T-cell (primary cell): ENCODE measurements at regions not wholly inside any gene's neighbourhood (a gene's known extent, or its start where the extent isn't known, plus 50 kb on each side); places are given as distances from the start of the nearest gene placed in this dataset.

Source experiments
- ATAC-seq, 4 experiments: fragments of 200-7000 bp in 3 of 4; fragments of 150-1000 bp in 1 of 4; cut with Tn5 transposase; replicated peaks in 1 of 4; 1 replicate in 3 of 4; 2 replicates in 1 of 4; pipeline ENCODE4 v1.10.0; 2021; ENCODE audit warnings: moderate library complexity in 3 of 4, mild to moderate bottlenecking in 2 of 4, moderate number of reproducible peaks in 1 of 4
- CTCF ChIA-PET, 2 donors: fragments of 300-600 bp; sonication (Branson Sonifier 250); formaldehyde crosslinking; loops; one replicate each; lab custom pipeline; 2022; ENCODE audit warnings: antibody characterized with exemption in 2 of 2; lab: Charles Lee
- POLR2A ChIA-PET, 2 donors: fragments of 300-600 bp; sonication (Branson Sonifier 250); formaldehyde crosslinking; loops; one replicate each; lab custom pipeline; 2022; ENCODE audit warnings: antibody characterized with exemption in 2 of 2; lab: Charles Lee
- DNase-seq, 35 experiments: peaks; one replicate each; pipeline versions ENCODE4 v3.0.0 to v3.0.0-alpha.2; 2013 to 2023
- H3K27ac ChIP-seq: one replicate; pipeline ENCODE4 v1.5.1; 2013; ENCODE audit warnings: low read length
- H3K27me3 ChIP-seq, 2 experiments: replicated peaks in 1 of 2; 1 replicate in 1 of 2; 2 replicates in 1 of 2; pipeline versions ENCODE4 v1.6.1 to v1.7.0; 2013; ENCODE audit warnings: low read length in 1 of 2, mixed read lengths in 1 of 2; ENCODE audit not compliant: control insufficient read depth in 2 of 2, insufficient read depth in 2 of 2; ENCODE audit errors: extremely low read depth in 1 of 2
- H3K36me3 ChIP-seq, 2 donors: 1 replicate in 1 of 2; 2 replicates in 1 of 2; pipeline versions ENCODE4 v1.6.1 to v1.7.0; 2013; ENCODE audit warnings: low read length in 1 of 2; ENCODE audit not compliant: control insufficient read depth in 2 of 2, insufficient read depth in 1 of 2; ENCODE audit errors: extremely low read depth in 1 of 2
- H3K4me1 ChIP-seq, 2 experiments: 1 replicate in 1 of 2; 2 replicates in 1 of 2; pipeline versions ENCODE4 v1.6.1 to v1.7.0; 2013; ENCODE audit warnings: low read length in 2 of 2, mixed read lengths in 1 of 2; ENCODE audit not compliant: insufficient read depth in 2 of 2, control insufficient read depth in 1 of 2; ENCODE audit errors: extremely low read depth in 1 of 2
- H3K4me3 ChIP-seq, 2 donors: 1 replicate in 1 of 2; 2 replicates in 1 of 2; pipeline versions ENCODE4 v1.5.1 to v1.7.0; 2013; ENCODE audit warnings: mild to moderate bottlenecking in 2 of 2, low read length in 1 of 2, moderate library complexity in 1 of 2; ENCODE audit not compliant: control insufficient read depth in 1 of 2; ENCODE audit errors: extremely low read depth in 1 of 2
- H3K9me3 ChIP-seq: 2 replicates; pipeline ENCODE4 v1.7.0; 2013
- H3K27ac Mint-ChIP-seq, 2 donors: one replicate each; pipeline ENCODE4 v1.8.0; 2020 to 2021; ENCODE audit warnings: mild to moderate bottlenecking in 2 of 2, mixed read lengths in 2 of 2
- H3K27me3 Mint-ChIP-seq, 2 donors: one replicate each; pipeline ENCODE4 v1.8.0; 2021 to 2022; ENCODE audit warnings: mixed read lengths in 2 of 2
- H3K36me3 Mint-ChIP-seq: one replicate; pipeline ENCODE4 v1.8.0; 2021; ENCODE audit warnings: mixed read lengths
- H3K4me1 Mint-ChIP-seq, 3 donors: one replicate each; pipeline ENCODE4 v1.8.0; 2020 to 2022; ENCODE audit warnings: mixed read lengths in 3 of 3, mild to moderate bottlenecking in 1 of 3
- H3K4me3 Mint-ChIP-seq, 3 donors: one replicate each; pipeline ENCODE4 v1.8.0; 2020 to 2022; ENCODE audit warnings: mild to moderate bottlenecking in 3 of 3, mixed read lengths in 3 of 3, moderate library complexity in 3 of 3
- H3K9me3 Mint-ChIP-seq, 3 donors: one replicate each; pipeline ENCODE4 v1.8.0; 2020 to 2022; ENCODE audit warnings: mixed read lengths in 3 of 3
- WGBS: methylation state at CpG from one replicate; pipeline ENCODE4 v1.1.5; 2013; ENCODE audit warnings: missing lambda C conversion rate; ENCODE audit not compliant: insufficient coverage; 5-methylcytosine and 5-hydroxymethylcytosine counted together

DNA sequence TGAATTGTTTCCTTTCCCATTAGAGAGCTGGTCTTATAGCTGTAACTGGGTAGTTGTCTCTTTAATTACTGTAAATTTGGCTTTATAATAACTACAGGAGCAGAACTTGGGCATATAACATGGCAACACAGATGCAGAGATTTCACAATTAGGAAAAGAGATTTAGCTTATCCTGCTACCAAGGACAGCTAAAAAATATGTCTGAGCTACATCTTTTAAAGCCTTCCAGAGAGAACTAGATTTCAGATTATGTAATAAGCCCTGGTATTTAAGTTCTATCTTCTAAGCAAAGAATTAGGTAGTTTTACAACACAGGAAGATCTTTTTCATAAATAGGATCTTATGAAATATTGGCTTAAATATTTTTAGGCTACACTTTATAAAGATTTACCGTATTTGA lies 313.8 kb downstream of the S1PR1 start:
- Histone ChIP-seq H3K9me3 (no peaks in the 10 kb centered on the region), H3K4me3 (no peak overlapping the region), H3K36me3 (no peaks in the 10 kb centered on the region), H3K27me3 (no peaks in the 10 kb centered on the region), H3K4me1 (no peaks in the 10 kb centered on the region), H3K27ac (no peak overlapping the region)
- POLR2A ChIA-PET, result no interaction called here
- Mint-ChIP-seq H3K4me1 (peaks cover 0 to 2% (median 0%) of the 10 kb centered on the region in 3 donors), H3K36me3 (no peaks in the 10 kb centered on the region), H3K9me3 (no peaks in the 10 kb centered on the region), H3K27ac (no peak overlapping the region), H3K4me3 (no peak overlapping the region), H3K27me3 (no peaks in the 10 kb centered on the region)
- CTCF ChIA-PET, result no interaction called here
- DNase-seq (no peak), ATAC-seq (no peak)
- WGBS, result no CpG with 5 or more reads among the region's 1 CpG

DNA sequence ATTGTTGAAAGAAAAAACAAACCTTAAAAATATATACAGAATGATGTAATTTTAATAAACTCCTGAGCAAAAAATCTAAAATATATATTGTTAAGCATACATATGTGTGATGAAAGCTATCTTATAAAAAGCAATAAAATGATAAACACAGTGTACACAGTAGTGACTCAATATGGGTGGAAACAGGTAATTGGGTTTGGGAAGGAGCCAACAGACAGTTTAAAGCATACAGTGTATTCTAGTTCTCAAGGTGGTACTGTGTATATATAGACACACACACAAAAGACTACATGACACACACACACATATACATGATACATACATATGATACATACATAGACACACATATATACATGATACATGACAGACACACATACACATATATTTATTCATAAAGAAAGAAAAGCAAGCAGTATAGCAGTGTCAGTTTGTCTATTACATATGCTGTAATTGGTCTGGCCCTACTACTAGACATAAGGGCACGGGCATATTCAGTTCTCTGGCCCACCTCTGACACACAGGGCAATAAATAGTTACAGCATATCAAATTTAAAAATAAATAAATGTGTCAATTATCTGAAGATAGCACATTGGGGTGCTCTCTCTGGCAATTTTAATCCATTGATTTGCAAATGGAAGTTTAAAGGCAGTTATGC lies 330.2 kb downstream of the S1PR1 start:
- no peak overlapping the region for H3K4me3 Mint-ChIP-seq
- Histone ChIP-seq H3K9me3 (no peaks in the 10 kb centered on the region), H3K4me3 (no peak overlapping the region), H3K27me3 (no peaks in the 10 kb centered on the region), H3K36me3 (no peaks in the 10 kb centered on the region), H3K4me1 (no peaks in the 10 kb centered on the region), H3K27ac (no peak overlapping the region)
- peaks cover 8 to 10% of the 10 kb centered on the region in 2 donors for H3K27me3 Mint-ChIP-seq
- ChIA-PET CTCF (no interaction called here), POLR2A (interaction anchor here in 1 of 2 donors (0.6 kb wide), 1 partner anchor 126 kb away, joined by 4 read pairs; no protein-coding TSS in a partner anchor)
- H3K9me3 Mint-ChIP-seq, result peaks cover 0 to 5% (median 0%) of the 10 kb centered on the region in 3 donors
- DNase-seq (no peak), ATAC-seq (no peak)
- peaks cover 3% of the 10 kb centered on the region for H3K36me3 Mint-ChIP-seq
- H3K4me1 Mint-ChIP-seq, result no peaks in the 10 kb centered on the region
- WGBS, result no CpG with 5 or more reads among the region's 1 CpG
- H3K27ac Mint-ChIP-seq, result no peak overlapping the region

- peaks cover 3% of the 10 kb centered on the region for H3K36me3 Mint-ChIP-seq
- POLR2A ChIA-PET, result no interaction called here
- no peaks in the 10 kb centered on the region for H3K4me1 Mint-ChIP-seq
- CTCF ChIA-PET, result interaction anchor here (0.6 to 1.3 kb wide), 6 partner anchors 9 to 442 kb away, joined by 3 to 4 read pairs (median 4); no protein-coding TSS in a partner anchor
- Histone ChIP-seq H3K27ac (no peak overlapping the region), H3K4me1 (no peaks in the 10 kb centered on the region), H3K36me3 (no peaks in the 10 kb centered on the region), H3K4me3 (no peak overlapping the region), H3K27me3 (no peaks in the 10 kb centered on the region), H3K9me3 (no peaks in the 10 kb centered on the region)
- no CpG with 5 or more reads among the region's 4 CpGs for WGBS
- H3K27ac Mint-ChIP-seq, result no peak overlapping the region
- DNase-seq, result peak in 32 of 35 experiments; percentile 1 to 61 (median 22)
- no peak overlapping the region for H3K4me3 Mint-ChIP-seq
- peaks cover 8 to 10% of the 10 kb centered on the region in 2 donors for H3K27me3 Mint-ChIP-seq
- peaks cover 0 to 5% (median 0%) of the 10 kb centered on the region in 3 donors for H3K9me3 Mint-ChIP-seq
- ATAC-seq, result peak; percentile 61 to 79 (median 68)
Measured at GRCh38 chr1:101567582-101568189, 330.9 kb downstream of the S1PR1 start.

DNA sequence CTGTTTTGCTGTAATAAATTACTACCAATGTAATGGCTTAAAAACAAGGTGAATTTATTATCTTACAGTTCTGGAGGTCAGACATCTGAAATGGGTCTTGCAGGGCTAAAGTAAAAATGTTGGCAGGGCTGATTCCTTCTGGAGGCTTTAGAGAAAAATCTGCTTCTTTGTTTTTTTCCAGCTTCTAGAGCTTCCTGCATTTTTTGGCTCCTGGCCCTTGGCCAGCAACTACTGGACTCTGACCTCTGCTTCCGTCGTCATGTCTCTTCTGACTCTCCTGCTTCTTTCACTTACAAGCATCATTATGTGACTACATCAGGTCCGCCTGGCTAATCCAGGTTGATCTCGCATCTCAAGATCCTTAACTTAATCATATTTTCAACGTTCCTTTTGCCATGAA lies 350.9 kb downstream of the S1PR1 start:
- no peak for ATAC-seq
- no peaks in the 10 kb centered on the region for H3K4me1 ChIP-seq
- H3K4me3 Mint-ChIP-seq, result no peak overlapping the region
- H3K27me3 ChIP-seq, result no peaks in the 10 kb centered on the region
- H3K4me1 Mint-ChIP-seq, result no peaks in the 10 kb centered on the region
- POLR2A ChIA-PET, result no interaction called here
- H3K9me3 ChIP-seq, result no peaks in the 10 kb centered on the region
- H3K4me3 ChIP-seq, result no peak overlapping the region
- 30% methylated on average over 2 of the region's 5 CpGs for WGBS
- H3K27ac ChIP-seq, result no peak overlapping the region
- no peak for DNase-seq
- no peaks in the 10 kb centered on the region for H3K36me3 Mint-ChIP-seq
- no peaks in the 10 kb centered on the region for H3K36me3 ChIP-seq
- peaks cover 10 to 26% of the 10 kb centered on the region in 2 donors for H3K27me3 Mint-ChIP-seq
- no peak overlapping the region for H3K27ac Mint-ChIP-seq
- CTCF ChIA-PET, result interaction anchor here in 1 of 2 donors (0.6 kb wide), 1 partner anchor 53 kb away, joined by 6 read pairs; no protein-coding TSS in a partner anchor
- no peaks in the 10 kb centered on the region for H3K9me3 Mint-ChIP-seq

DNA sequence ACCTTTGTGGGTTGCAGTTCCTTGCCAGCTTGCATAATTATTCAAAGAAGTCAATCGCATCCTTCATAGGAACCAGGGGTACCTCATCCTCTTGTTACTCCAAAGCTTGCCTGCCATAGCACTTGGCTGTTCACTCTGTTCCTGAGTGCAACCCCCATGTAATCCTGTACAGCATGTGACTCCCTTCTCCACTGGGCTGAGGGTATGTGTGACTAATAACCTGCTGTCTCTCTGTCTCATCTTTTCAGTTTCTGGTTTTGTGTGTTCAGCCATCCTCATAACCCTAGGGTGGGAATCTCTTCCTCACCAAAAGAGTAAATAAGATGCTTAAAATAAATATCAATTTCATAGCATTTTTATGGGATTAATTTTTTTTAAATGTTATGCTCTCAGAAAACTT lies 351.9 kb downstream of the S1PR1 start:
- Histone ChIP-seq H3K27me3 (no peaks in the 10 kb centered on the region), H3K9me3 (no peaks in the 10 kb centered on the region), H3K36me3 (no peaks in the 10 kb centered on the region), H3K27ac (no peak overlapping the region), H3K4me1 (no peaks in the 10 kb centered on the region), H3K4me3 (no peak overlapping the region)
- no CpG with 5 or more reads among the region's 1 CpG for WGBS
- ChIA-PET CTCF (no interaction called here), POLR2A (no interaction called here)
- H3K27ac Mint-ChIP-seq, result no peak overlapping the region
- H3K27me3 Mint-ChIP-seq, result peaks cover 5 to 20% of the 10 kb centered on the region in 2 donors
- no peaks in the 10 kb centered on the region for H3K4me1 Mint-ChIP-seq
- H3K9me3 Mint-ChIP-seq, result no peaks in the 10 kb centered on the region
- DNase-seq (no peak), ATAC-seq (no peak)
- H3K4me3 Mint-ChIP-seq, result no peak overlapping the region
- no peaks in the 10 kb centered on the region for H3K36me3 Mint-ChIP-seq

GRCh38 chr1:101592845-101593244 lies 356.0 kb downstream of the S1PR1 start:
- Mint-ChIP-seq H3K27me3 (peaks cover 3 to 14% of the 10 kb centered on the region in 2 donors), H3K4me1 (no peaks in the 10 kb centered on the region), H3K4me3 (no peak overlapping the region), H3K27ac (no peak overlapping the region), H3K9me3 (no peaks in the 10 kb centered on the region), H3K36me3 (no peaks in the 10 kb centered on the region)
- Histone ChIP-seq H3K9me3 (no peaks in the 10 kb centered on the region), H3K4me1 (no peaks in the 10 kb centered on the region), H3K36me3 (no peaks in the 10 kb centered on the region), H3K4me3 (no peak overlapping the region), H3K27me3 (no peaks in the 10 kb centered on the region), H3K27ac (no peak overlapping the region)
- DNase-seq (no peak), ATAC-seq (no peak)
- ChIA-PET POLR2A (no interaction called here), CTCF (no interaction called here)
- no CpG with 5 or more reads among the region's 1 CpG for WGBS
